ENCODE measurements at regions not wholly inside any gene's neighbourhood (a gene's known extent, or its start where the extent isn't known, plus 50 kb on each side); places are given as distances from the start of the nearest gene placed in this dataset.

DNA sequence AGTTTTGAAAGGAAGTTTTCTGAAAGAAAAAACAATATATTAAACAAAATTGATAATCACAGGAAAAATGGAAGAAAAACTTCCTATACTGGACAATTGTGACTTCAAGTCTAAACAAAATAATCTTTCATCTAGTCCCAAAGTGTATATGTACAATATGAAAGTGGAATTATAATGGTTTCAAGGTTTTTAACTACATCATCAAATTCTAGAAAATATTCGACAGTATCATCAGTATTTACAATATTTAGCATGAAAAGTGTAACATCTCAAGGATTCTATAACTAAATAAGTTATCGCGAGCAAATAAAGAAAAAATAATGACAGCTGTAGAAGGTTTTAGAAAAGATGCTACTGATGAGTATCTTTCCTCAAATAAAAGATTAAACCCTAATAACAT lies 310.9 kb upstream of the LRFN5 start:
- Histone ChIP-seq H3K4me2 (ENCODE audit: low read depth, low read length, poor library complexity, severe bottlenecking) (no peak overlapping the region), H3K9ac (ENCODE audit: low read length) (no peak overlapping the region), H3K36me3 (ENCODE audit: low read length) (no peaks in the 10 kb centered on the region), H3K9me3 (ENCODE audit: insufficient read depth, low read length) (no peaks in the 10 kb centered on the region), H3K9me2 (replicated peaks; ENCODE audit: insufficient read depth, low read length) (no peaks in the 10 kb centered on the region), H3K79me2 (ENCODE audit: insufficient read depth, low read length) (no peaks in the 10 kb centered on the region), H3K27me3 (ENCODE audit: low read length) (no peaks in the 10 kb centered on the region), H3K4me3 (ENCODE audit: insufficient read depth, low read length, poor library complexity, severe bottlenecking) (no peak overlapping the region), H3K27ac (ENCODE audit: low read depth, low read length) (no peak overlapping the region), H4K20me1 (ENCODE audit: low read depth, low read length) (no peaks in the 10 kb centered on the region), H3F3A (ENCODE audit: insufficient read depth) (no peaks in the 10 kb centered on the region), H2AFZ (ENCODE audit: low read depth, low read length, severe bottlenecking) (no peak overlapping the region)
- TF ChIP-seq, protein P1, sequence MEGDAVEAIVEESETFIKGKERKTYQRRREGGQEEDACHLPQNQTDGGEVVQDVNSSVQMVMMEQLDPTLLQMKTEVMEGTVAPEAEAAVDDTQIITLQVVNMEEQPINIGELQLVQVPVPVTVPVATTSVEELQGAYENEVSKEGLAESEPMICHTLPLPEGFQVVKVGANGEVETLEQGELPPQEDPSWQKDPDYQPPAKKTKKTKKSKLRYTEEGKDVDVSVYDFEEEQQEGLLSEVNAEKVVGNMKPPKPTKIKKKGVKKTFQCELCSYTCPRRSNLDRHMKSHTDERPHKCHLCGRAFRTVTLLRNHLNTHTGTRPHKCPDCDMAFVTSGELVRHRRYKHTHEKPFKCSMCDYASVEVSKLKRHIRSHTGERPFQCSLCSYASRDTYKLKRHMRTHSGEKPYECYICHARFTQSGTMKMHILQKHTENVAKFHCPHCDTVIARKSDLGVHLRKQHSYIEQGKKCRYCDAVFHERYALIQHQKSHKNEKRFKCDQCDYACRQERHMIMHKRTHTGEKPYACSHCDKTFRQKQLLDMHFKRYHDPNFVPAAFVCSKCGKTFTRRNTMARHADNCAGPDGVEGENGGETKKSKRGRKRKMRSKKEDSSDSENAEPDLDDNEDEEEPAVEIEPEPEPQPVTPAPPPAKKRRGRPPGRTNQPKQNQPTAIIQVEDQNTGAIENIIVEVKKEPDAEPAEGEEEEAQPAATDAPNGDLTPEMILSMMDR (IDR thresholded peaks at IDR 0.05; ENCODE audit: insufficient read depth, low read length, poor library complexity, severe bottlenecking): no peak
- no peak for TF ChIP-seq EZH2phosphoT487 (conservative IDR thresholded peaks at IDR 0.05; ENCODE audit: low read length)

DNA sequence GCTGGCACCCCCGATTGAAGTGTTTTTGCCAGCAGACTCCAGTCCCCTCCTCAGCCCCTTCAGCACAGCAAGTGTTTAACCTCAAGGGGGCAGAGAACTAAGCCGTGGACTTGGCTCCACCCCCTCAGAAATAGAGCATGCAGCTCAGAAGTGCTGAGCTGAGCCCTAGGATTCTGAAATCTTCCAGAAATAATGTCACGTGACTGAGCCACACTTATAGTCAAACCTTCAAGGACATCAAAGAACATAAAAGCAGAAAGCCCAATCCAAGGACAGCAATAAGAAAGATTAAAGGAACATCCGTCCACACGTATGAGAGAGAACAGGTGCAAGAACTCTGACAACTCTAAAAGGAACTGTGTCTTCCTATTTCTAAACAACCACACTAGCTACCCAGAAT lies 317.7 kb upstream of the LRFN5 start:
- H3K9ac ChIP-seq (ENCODE audit: low read length): no peak overlapping the region

DNA sequence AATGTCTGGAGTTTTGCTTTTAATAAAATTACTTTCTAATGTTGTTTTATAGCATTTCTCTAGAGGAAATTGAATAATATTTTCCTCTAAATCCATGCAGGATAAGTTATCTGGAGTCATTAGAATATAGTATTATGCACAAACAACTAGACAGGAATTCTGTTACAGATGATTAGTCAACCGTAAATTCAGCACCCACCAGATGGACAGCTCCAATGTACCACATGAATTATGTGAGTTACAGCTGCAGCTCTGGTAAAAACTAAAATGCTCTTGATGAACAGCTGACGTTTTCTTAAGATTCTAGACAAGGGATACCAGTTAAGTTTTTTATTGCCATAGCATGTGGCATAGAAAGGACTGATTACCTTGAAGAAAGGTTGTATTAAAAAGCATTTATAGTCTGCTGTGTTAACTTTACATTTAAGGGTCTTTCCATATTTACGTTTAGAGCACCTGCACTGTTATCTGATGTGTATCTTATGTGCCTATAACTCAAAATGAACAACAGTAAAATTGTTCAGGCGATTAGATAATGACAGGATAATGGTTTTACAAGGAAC lies 321.4 kb upstream of the LRFN5 start:
- H3K4me3 ChIP-seq (ENCODE audit: insufficient read depth, low read length, poor library complexity, severe bottlenecking): no peak overlapping the region
- no peak overlapping the region for H3K4me2 ChIP-seq (ENCODE audit: low read depth, low read length, poor library complexity, severe bottlenecking)
- no peak overlapping the region for H2AFZ ChIP-seq (ENCODE audit: low read depth, low read length, severe bottlenecking)
- H3K27ac ChIP-seq (ENCODE audit: low read depth, low read length): no peak overlapping the region
- no peaks in the 10 kb centered on the region for H3K79me2 ChIP-seq (ENCODE audit: insufficient read depth, low read length)
- H3K9ac ChIP-seq (ENCODE audit: low read length): no peak overlapping the region
- H3K27me3 ChIP-seq (ENCODE audit: low read length): no peaks in the 10 kb centered on the region
- TF ChIP-seq, protein P1 (IDR thresholded peaks at IDR 0.05; ENCODE audit: insufficient read depth, low read length, poor library complexity, severe bottlenecking): no peak
- TF ChIP-seq EZH2phosphoT487 (conservative IDR thresholded peaks at IDR 0.05; ENCODE audit: low read length): no peak
- no peaks in the 10 kb centered on the region for H3K9me2 ChIP-seq (replicated peaks; ENCODE audit: insufficient read depth, low read length)
- no peaks in the 10 kb centered on the region for H4K20me1 ChIP-seq (ENCODE audit: low read depth, low read length)
- H3F3A ChIP-seq (ENCODE audit: insufficient read depth): no peaks in the 10 kb centered on the region
- no peaks in the 10 kb centered on the region for H3K36me3 ChIP-seq (ENCODE audit: low read length)
- no peaks in the 10 kb centered on the region for H3K9me3 ChIP-seq (ENCODE audit: insufficient read depth, low read length)

More for the DNA sequence above, 317.7 kb upstream of the LRFN5 start:
- Histone ChIP-seq H2AFZ (ENCODE audit: low read depth, low read length, severe bottlenecking) (no peak overlapping the region), H3K9me2 (replicated peaks; ENCODE audit: insufficient read depth, low read length) (no peaks in the 10 kb centered on the region), H3K9me3 (ENCODE audit: insufficient read depth, low read length) (no peaks in the 10 kb centered on the region), H3K4me3 (ENCODE audit: insufficient read depth, low read length, poor library complexity, severe bottlenecking) (no peak overlapping the region), H4K20me1 (ENCODE audit: low read depth, low read length) (no peaks in the 10 kb centered on the region), H3K79me2 (ENCODE audit: insufficient read depth, low read length) (no peaks in the 10 kb centered on the region), H3K4me2 (ENCODE audit: low read depth, low read length, poor library complexity, severe bottlenecking) (no peak overlapping the region), H3K36me3 (ENCODE audit: low read length) (no peaks in the 10 kb centered on the region), H3K27ac (ENCODE audit: low read depth, low read length) (no peak overlapping the region), H3F3A (ENCODE audit: insufficient read depth) (no peaks in the 10 kb centered on the region), H3K27me3 (ENCODE audit: low read length) (no peaks in the 10 kb centered on the region)
- TF ChIP-seq, protein P1 (IDR thresholded peaks at IDR 0.05; ENCODE audit: insufficient read depth, low read length, poor library complexity, severe bottlenecking): no peak
- TF ChIP-seq EZH2phosphoT487 (conservative IDR thresholded peaks at IDR 0.05; ENCODE audit: low read length): no peak
